ENCODE measurements at regions not wholly inside any gene's neighbourhood (a gene's known extent, or its start where the extent isn't known, plus 50 kb on each side); places are given as distances from the start of the nearest gene placed in this dataset.
A peak's percentile ranks its signal among the peaks of the same experiment; 100 is the strongest.

DNA sequence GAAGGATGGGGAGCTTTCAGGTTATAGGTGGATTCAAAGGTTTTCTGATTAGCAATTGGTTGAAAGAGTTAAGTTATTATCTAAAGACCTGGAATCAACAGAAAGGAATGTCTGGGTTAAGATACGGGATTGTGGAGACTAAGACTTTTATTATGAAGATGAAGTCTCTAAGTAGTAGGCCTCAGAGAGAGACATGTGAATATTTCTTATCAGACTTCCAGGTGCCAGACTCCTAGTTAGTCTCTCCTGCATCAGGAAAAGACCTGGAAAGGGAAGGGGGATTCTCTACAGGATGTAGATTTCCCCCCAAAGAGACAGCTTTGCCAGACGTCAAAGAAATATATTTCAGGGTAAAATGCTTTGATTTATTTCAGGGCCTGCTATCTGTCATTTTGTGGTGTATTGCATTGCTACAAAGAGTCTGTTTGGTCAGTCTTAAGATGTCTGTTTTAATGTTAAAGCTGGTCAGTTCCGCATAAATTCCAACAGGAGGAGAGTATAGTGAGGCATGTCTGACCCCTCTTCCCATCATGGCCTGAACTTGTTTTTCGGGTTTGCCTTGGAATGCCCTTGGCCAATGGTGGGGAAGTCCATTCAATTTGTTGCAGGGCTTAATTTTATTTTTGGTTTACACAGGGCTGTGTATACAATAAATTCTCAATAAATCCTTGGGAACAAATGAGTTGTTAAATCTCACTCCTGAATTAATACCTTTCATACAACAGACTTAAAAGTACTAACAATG lies 103.4 kb upstream of the RALGAPA2 start:
- intact Hi-C loops (cut with DNase I): no loop called here
- DNase-seq (no peak), ATAC-seq (ENCODE audit: poor library complexity) (no peak)

DNA sequence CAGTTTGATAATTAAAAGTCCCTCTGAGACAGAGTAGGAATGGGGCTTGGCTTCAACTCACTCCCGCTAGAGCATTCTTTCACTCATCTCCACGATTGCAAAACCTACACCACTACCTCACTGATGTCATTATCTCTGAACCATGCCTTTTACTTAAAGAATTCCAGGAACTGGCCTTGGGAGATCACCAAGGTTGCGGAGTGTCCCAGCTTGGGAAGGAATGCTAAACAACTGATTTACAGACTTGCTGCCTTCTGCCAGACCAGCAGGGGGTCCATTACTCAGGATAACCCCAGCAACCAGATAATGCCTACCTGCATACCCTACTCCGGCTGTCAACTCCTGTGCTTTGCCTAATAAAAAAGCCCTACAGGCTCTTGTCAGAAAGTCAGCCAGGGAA lies 102.2 kb upstream of the RALGAPA2 start:
- intact Hi-C loops (cut with DNase I): no loop called here
- ATAC-seq (ENCODE audit: poor library complexity): no peak

DNA sequence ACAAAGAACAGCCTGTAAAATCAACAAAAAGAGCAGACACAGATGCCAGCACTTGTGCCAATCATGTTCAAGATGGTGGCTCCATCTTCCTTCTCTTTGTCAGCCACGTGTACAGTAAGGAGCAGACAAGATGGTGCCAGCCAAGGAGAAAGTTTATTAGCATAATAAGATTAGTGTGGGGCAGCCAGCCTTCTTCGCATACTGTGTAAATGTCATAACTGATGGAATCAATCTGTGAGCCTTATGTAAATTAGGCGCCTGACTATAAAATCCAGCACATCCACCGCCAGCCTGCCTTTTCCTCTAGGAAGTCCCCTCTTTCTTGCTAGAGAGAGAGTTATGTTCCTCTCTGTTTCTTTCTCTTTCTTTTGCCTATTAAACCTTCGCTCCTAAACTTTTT lies 99.7 kb upstream of the RALGAPA2 start:
- ATAC-seq (ENCODE audit: poor library complexity) (no peak), DNase-seq (no peak)
- intact Hi-C loops (cut with DNase I): no loop called here

More for the DNA sequence above, 102.2 kb upstream of the RALGAPA2 start:
- DNase-seq: no peak

DNA sequence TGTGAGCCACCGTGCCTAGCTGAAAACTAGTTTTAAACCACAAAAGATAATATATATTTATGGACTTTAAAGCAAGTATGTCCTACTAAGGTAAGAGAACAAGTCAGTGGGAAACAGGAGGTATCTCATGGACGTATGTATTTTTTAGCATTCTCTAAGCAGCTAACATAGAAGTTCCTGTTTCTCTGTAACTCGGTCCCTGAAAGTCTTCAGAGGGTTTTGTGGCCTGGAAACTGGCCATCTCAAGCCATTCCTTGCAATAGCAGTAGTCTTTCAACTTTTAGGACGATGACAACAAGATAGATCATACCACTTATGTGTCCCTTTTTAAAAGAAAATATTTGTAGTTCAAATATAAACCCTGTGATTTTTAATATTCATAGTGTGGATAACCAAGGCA lies 95.6 kb upstream of the RALGAPA2 start:
- intact Hi-C loops (cut with DNase I): no loop called here
- DNase-seq (no peak), ATAC-seq (ENCODE audit: poor library complexity) (no peak)

DNA sequence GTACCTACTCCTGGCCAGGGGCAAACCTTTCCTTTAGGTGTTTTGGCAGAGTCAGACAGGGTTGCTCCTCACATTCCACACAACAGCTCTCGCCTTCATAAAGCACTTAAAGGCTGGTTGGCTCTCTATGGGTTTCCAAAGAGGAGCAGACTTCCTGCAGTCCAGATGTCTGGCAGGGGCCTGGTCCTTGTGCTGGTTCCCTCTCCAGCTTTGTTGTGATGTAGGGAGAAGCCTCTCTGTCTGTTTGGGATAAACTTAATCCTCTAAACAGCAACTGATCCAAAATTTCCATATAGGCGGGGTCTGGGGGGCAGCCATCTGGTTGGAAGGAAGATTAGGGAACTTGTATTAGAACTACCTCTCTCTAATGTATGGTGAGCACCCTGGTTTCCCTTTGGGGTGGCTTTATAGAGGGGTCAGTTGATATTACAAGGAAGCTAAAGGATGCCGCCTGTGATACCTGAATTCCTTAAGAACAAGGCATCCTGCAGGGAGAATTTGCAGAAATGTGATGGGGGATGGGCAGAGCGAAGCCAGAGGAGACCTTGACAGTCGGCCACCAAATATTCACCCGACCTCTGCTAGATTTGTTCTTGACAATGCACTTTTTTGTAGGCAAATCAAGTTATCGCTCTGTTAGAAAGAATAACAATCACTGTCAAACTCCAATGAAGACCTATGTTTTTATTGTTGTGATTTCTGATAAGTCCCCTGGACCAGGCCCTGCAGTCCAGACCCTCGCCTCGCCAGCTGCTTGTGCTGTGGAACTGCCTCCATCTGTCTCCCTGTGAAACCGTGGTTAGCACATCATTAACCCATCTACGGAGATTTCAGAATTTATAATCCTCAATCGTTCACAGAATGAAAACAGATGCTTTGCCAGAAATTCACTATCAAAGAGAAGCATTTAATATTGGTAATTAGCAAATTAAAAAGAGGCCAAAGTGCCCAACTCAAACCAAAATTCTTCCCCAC lies 94.0 kb upstream of the RALGAPA2 start:
- no peak for DNase-seq
- ATAC-seq (ENCODE audit: poor library complexity): no peak
- intact Hi-C loops (cut with DNase I): no loop called here

DNA sequence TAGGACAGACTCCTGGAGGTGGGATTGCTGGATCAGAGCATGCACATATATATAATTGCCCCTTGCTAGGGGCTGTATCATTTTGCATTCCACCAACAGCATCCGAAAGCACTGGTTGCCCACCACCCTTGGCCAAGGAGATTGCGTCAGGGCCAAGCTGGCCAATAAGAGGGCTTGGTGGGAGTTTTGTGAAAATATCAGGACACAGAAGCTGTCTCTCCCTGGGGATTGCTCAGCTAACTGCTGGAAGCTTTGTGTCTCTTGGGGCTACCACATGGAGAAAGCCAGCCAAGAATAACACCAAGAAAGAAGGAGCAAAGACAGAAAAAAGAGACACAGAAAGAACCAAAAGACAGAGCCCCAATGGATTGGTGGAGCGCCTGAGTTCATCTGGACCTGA lies 90.6 kb upstream of the RALGAPA2 start:
- ATAC-seq (ENCODE audit: poor library complexity) (peak; percentile 15), DNase-seq (no peak)
- intact Hi-C loops (cut with DNase I): no loop called here

DNA sequence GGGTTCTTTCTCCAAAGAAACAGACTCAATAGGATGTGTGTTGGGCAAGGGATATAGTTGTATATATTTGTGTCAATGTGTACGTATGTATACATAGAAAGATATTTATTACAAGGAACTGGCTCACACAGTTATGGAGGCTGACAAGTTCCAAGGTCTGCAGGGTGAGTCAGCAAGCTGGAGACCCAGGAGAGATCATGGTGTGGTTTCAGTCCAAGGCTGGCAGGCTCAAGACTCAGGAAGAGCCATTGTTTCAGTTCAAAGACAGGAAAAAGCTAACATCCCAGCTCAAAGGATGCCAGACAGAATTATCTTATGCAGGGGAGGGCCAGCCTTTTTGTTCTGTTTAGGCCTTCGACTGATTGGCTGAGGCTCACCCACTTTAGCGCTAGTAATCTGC lies 89.9 kb upstream of the RALGAPA2 start:
- DNase-seq: no peak
- intact Hi-C loops (cut with DNase I): no loop called here

DNA sequence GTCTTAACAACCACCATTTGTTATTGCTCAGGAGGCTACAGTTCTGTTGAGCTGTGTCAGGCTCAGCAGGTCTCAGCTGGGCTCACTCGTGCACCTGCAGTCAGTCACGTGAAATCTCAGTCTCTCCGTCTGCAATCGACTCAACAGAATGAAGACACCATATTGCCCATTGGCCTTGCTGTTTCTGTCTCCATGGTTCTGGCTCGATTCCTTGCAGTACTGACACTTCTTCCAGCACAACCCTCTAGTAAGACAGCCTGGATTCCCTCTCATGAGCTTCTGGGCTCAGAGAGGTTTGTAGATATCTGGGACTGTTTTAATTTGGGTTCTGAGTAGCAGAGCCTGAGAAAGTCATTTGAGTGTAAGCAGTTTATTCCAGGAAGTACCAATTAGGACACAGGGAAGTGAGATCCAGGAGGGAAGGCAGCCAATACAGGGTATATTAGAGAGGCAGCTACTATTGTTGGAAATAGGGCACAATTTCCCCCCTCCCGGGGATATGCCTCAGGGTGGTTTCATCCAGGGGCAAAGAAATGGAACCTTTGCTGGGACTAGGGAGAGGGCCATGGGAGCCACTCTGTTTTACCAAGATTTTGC lies 87.4 kb upstream of the RALGAPA2 start:
- intact Hi-C loops (cut with DNase I): no loop called here
- no peak for DNase-seq
- ATAC-seq (ENCODE audit: poor library complexity): no peak

More for the DNA sequence above, 89.9 kb upstream of the RALGAPA2 start:
- ATAC-seq (ENCODE audit: poor library complexity): no peak

DNA sequence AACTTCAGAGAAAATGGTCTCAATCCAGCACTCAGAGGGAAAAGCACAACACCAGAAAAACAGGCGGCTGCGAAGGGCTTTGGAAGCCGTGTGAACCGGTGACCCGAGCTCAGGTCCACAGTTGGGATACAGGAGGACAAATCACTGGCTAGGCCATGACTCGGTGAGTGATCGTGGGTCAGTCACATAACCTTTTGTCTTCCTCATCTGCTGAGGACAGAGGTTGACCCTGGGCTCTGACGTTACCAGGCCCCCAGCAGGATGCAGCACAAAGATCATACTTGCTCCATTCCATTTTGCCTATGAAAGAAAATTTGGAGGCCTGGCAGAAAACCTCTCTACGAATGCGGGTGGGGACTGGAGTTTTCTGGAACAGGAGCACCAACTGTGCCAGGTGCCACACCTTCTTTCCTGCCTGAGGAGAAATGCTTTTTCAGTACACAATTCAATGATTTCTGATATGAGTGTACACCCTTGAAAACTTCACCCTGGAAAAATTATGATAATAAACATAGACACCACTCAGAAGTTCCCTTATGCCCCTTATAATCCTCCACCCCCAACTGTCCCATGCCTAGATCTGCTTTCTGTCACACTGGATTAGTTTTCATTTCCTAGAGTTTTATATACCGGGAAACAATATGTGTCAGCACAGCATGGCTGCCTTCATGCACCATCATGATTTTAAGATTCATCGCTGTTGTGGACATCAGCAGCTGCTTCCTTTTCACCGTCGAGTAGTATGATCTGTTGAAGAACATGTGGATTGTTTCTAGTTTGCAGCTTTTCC lies 85.3 kb upstream of the RALGAPA2 start:
- DNase-seq (no peak), ATAC-seq (ENCODE audit: poor library complexity) (no peak)
- intact Hi-C loops (cut with DNase I): no loop called here

DNA sequence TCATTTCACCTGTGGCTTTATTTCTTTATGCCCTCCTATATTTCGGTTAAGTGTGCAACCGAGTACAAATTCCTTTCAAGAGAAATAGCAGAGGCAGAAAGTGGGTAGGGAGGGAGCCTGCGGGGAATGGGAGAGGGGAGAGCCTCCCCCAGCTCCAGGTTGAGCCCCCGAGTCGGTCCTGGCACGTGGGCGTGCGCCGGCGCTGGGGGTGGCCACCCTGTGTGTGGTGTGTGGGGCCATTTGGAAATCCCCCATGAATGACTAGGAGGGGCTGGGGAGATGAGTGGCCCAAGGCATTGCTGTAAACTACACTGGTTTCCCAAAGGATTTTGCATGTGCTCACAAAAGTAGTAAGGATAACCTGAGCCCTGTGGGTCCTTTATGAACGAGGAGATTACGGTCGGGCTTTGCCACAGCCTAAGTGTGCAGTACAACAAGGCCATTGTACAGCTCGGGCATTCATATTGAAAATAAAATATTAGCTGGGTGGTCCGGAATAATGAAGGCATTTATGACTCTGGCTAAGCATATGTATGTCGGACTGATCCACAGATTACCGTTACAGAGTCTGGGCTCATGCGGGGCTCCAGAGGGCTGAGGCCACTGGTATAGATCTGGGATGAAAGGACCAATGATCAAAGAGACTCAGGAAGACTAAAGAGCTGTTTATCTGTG lies 84.5 kb upstream of the RALGAPA2 start:
- intact Hi-C loops (cut with DNase I): no loop called here
- no peak for DNase-seq
- no peak for ATAC-seq (ENCODE audit: poor library complexity)

DNA sequence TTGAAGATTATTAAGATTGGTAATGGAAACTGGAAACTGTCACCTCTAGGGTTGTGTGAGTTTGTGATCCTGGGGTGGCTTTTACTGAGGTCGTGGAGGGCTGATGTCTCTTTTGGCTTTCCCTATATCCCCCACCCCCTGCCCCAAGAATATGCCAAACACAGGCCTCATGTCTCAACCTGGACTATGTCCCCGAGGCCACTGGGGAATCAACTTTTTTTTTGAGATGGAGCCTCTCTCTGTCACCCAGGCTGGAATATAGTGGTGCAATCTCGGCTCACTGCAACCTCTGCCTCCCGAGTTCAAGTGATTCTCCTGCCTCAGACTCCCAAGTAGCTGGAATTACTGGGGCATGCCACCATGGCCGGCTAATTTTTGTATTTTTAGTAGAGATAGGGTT lies 83.3 kb upstream of the RALGAPA2 start:
- DNase-seq (no peak), ATAC-seq (ENCODE audit: poor library complexity) (no peak)
- intact Hi-C loops (cut with DNase I): no loop called here

DNA sequence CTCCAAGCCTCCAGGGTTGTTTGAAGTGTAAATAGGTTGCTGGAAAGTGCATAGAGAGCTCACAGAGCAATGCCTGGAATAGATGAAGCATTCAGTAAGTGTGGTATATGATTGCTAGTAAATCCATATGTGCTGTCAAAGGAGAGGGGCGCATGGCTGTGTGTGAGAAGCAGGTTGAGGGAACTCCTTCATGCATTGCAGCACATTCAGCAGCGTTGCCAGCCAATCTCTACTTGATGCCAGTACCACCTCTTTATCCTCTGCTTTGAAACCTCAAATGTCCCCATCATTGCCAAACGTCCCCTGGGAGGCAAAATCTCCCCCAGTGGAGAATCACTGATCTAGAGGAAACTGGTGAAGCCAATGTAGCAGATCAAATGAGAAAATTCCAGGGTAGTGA lies 82.7 kb upstream of the RALGAPA2 start:
- ATAC-seq (ENCODE audit: poor library complexity) (no peak), DNase-seq (no peak)
- intact Hi-C loops (cut with DNase I): no loop called here

DNA sequence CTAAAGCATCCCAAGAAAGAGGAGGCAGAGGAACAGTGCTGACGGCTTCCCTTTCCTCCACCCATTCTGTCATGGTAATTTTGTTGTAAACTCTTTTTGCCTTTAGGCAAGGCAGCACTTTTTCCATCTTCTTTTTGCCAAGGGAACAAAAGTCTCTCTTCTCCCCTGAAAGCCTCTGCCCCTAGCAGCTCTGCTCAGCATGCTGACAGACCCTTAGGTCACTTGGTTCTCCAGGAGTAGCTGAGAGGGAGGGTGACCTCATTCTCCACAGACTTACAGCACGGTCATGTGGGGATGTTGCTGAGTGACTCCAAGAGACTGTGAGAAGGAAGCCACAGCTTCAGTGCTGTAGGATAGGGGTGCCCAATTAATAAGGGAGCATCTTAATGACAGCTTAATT lies 81.1 kb upstream of the RALGAPA2 start:
- intact Hi-C loops (cut with DNase I): no loop called here
- DNase-seq (no peak), ATAC-seq (ENCODE audit: poor library complexity) (no peak)

DNA sequence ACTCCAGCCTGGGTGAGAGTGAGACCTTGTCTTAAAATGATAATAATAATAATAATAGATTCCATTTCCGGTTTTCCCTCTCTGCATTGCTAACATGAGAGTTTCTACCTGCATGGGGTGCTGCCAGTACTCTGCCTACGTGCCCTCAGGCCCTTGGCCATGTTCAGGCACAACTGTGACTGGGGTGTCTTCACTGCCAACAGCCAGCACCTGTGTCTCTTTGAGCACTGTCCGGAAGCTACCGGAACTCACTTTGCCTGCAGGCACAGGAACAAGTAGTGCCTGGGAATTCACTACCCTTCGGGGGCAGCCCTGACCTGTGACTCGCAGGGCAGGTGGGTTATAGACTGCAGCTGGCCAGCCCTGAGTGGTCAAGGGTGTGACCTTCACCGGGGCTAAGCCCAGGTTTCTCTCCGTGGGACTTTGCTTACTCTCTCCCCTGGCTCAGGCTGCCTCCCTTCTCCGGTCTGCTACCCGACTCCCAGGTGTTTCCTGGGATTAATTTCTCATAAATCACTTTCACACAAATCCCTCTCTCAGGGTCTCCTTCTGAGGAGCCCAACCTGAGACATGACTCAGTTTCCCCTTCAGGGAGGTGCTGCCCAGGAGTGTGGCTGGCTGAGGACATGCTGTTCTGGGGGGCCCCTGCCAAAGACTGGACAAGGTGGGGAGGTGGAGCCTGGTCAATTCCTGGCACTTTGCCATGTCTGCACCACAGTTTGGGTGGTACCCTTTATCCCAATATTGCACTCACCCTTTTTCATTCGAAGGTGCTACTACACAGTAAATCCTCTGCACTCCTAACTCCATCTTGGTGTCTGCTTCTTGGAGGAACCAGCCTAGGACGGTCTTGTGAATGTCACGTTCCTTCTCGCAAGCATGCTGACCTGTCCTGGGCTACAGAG lies 79.5 kb upstream of the RALGAPA2 start:
- ATAC-seq (ENCODE audit: poor library complexity) (no peak), DNase-seq (no peak)
- intact Hi-C loops (cut with DNase I): no loop called here

DNA sequence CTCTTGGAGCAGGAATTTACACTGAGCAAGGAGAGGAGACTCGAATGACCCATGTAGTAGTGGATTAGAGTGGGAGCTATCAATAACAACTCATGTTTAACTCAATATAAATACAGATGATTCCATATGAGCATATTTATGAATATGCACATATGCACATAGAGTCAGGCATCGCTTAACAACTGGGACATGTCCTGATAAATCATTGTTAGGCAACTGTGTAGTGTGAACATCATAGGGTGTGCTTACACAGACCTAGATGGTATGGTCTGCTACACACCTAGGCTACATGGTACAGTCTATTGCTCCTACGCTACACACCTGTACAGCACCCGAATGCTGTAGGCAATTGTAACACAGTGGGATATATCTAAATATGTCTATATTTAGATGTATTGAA lies 75.9 kb upstream of the RALGAPA2 start:
- intact Hi-C loops (cut with DNase I): loop anchor here (10.0 kb wide), 1 partner anchor 74 kb away; the partner anchor contains the start of gene RALGAPA2
- ATAC-seq (ENCODE audit: poor library complexity) (no peak), DNase-seq (no peak)

DNA sequence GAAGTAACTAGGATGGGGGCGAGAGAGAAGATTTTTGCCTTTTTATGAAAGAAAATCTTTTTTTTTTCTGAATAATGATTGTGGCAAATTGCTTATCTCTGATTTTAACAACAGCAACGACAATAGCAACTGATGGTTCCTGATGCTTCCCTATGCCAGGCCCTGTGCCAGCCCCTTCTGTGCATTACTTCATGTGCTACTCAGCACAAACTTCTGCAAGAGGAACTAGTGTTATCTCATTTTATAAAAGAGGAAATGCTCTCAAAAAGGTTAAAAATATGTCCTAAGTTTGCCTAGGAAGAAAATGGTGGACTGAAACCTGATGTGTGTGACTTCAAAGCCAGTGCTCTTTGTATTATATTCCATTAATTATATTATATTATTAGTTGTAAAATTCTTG lies 74.0 kb upstream of the RALGAPA2 start:
- intact Hi-C loops (cut with DNase I): loop anchor here (10.0 kb wide), 1 partner anchor 72 kb away; the partner anchor contains the start of gene RALGAPA2
- DNase-seq: peak; percentile 72
- no peak for ATAC-seq (ENCODE audit: poor library complexity)

DNA sequence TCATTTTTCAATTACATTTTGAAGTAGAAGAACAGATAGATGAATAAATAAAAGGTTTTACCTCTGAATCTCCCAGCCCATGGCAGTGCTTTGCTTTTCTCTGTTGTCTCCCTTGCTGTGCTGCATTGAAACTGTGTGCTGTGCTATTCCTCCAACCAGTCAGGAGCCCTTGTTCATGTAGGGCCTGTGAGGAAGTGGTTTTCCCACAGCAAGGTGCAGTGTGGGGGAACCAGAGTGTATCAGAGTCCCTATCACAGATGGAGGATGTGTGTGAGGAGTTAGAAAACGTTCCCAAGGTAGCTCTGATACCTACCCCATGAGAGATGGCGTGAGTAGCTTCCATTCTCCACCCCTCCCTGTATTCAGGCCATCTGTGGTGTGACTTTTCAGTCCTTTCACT lies 72.8 kb upstream of the RALGAPA2 start:
- ATAC-seq (ENCODE audit: poor library complexity) (no peak), DNase-seq (no peak)
- intact Hi-C loops (cut with DNase I): loop anchor here (10.0 kb wide), 1 partner anchor 70 kb away; the partner anchor contains the start of gene RALGAPA2

Data from Right ventricle myocardium superior (tissue), 1 donor.